GM18505 (cell line): ENCODE measurements at regions not wholly inside any gene's neighbourhood (a gene's known extent, or its start where the extent isn't known, plus 50 kb on each side); places are given as distances from the start of the nearest gene placed in this dataset.
"Not testable (repeated sequence)": the region's sequence is repeated elsewhere in the genome, so short reads cannot be mapped to it uniquely, and the experiment has no call there.

Experiments
- ATAC-seq: cut with Tn5 transposase; IDR thresholded peaks from one replicate; pipeline ENCODE4 v1.9.1; 2021; ENCODE audit not compliant: unreplicated experiment

- ATAC-seq = not testable (repeated sequence)
These were observed 103.0 kb upstream of the FAM25C start for GRCh38 chr10:48102410-48103146.

DNA sequence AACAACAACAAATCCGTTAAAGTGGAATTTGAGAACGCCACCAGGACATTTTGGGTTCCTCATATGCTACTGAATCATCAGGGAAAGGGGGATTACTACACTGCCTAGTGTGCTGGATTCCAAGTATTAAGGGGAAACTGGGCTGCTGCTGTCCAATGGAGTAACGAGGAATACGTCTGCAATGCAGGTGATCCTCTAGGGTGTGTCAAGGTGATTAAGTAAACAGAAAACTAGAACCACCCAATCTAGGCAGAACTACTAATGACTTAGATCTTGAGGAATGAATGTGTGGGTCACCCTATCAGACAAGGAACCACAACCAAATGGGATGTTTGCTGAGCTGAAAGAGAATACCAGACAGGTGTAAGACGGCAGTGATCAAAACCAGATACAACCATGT, 99.3 kb upstream of the FAM25C start:
- ATAC-seq = not testable (repeated sequence)

- not testable (repeated sequence) for ATAC-seq
These were observed 91.1 kb upstream of the FAM25C start for GRCh38 chr10:48090706-48091105.

- not testable (repeated sequence) for ATAC-seq
These were observed 88.5 kb upstream of the FAM25C start for GRCh38 chr10:48088087-48088486.

DNA sequence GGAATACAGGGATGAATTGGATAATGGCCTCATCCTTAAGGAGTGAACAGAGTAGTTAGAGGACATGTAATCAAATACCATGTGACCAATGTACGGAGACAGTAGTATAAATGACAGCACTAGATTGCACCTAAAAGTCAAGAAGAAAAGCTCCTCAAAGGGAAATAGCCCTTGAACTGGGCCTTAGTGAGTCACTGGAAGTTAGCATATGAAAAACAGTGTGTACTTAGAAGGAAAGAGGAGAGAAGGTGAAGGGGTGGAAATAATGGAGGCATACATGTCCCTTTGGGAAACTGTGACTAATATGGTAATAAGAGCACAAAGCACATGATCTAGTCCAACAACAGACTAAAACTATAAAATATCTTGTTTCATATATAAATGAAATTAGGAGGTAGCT, 84.9 kb upstream of the FAM25C start:
- not testable (repeated sequence) for ATAC-seq

DNA sequence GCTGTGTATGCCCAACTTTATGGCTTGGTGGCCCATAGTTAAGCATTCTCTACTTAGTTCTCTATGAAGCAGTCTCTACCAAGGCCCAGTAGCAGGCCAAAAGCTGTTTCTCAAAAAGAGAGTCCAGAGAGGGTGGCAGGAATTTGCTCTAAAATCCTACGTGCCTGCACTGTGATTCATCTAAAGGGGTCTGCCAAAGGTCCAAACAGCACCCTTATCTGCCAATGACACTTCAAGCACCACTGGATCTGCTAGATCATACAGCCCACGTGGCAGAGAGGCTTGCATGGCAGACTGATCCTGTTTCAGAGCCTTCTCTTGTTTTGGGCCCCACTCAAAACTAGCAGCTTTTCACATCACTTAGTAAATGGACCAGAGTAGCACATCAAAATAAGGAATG, 71.6 kb upstream of the FAM25C start:
- not testable (repeated sequence) for ATAC-seq

GRCh38 chr10:48063944-48064625, 64.5 kb upstream of the FAM25C start:
- peak; percentile 83 for ATAC-seq

DNA sequence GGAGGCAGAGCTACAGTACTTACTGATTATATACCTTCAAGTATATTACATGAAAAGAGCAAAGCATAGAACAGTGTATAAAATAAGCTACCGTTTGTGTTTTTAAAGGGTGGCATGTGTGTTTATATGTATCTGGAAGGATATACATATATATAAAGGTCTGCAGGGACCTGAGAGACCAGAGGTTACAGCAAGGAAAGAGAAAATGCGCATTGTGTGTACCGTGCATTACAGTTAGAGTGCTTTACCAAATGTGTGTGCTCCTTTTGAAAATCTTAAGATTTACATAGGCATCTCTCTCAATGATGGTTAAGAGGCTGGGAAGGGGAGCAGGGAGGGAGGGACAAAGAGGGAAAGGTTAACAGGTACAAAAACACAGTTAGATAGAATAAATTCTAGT, 55.8 kb upstream of the FAM25C start:
- not testable (repeated sequence) for ATAC-seq
